Stimulated activated naive CD4-positive, alpha-beta T cell treated with Interleukin-2 at 50 U/mL for 16 hours (primary cell): ENCODE measurements at regions not wholly inside any gene's neighbourhood (a gene's known extent, or its start where the extent isn't known, plus 50 kb on each side); places are given as distances from the start of the nearest gene placed in this dataset.

Source experiments
- DNase-seq: peaks from one replicate; lab custom pipeline; 2025; lab: John Stamatoyannopoulos, UW

GRCh38 chr13:22662771-22663170 lies 518.0 kb upstream of the SGCG start:
- DNase-seq, result no peak

- DNase-seq, result no peak
Observed at GRCh38 chr13:22665506-22665905, 515.3 kb upstream of the SGCG start.

- no peak for DNase-seq
Observed at GRCh38 chr13:22690756-22691155, 490.0 kb upstream of the SGCG start.

GRCh38 chr13:22693691-22694090 lies 487.1 kb upstream of the SGCG start:
- no peak for DNase-seq

GRCh38 chr13:22696433-22696832 lies 484.3 kb upstream of the SGCG start:
- DNase-seq, result no peak

- no peak for DNase-seq
Observed at GRCh38 chr13:22698467-22698866, 482.3 kb upstream of the SGCG start.

- no peak for DNase-seq
Observed at GRCh38 chr13:22700246-22700887, 480.4 kb upstream of the SGCG start.

- DNase-seq, result no peak
Observed at GRCh38 chr13:22703601-22704209, 477.1 kb upstream of the SGCG start.

- DNase-seq, result no peak
Observed at GRCh38 chr13:22707946-22708345, 472.8 kb upstream of the SGCG start.

GRCh38 chr13:22717036-22717435 lies 463.7 kb upstream of the SGCG start:
- no peak for DNase-seq

GRCh38 chr13:22726726-22727125 lies 454.1 kb upstream of the SGCG start:
- no peak for DNase-seq

- DNase-seq, result no peak
Observed at GRCh38 chr13:22735011-22735995, 445.5 kb upstream of the SGCG start.

GRCh38 chr13:22736084-22736767 lies 444.6 kb upstream of the SGCG start:
- DNase-seq, result no peak

- DNase-seq, result no peak
Observed at GRCh38 chr13:22736768-22737092, 444.0 kb upstream of the SGCG start.

- DNase-seq, result no peak
Observed at GRCh38 chr13:22738357-22738756, 442.4 kb upstream of the SGCG start.

GRCh38 chr13:22740264-22740663 lies 440.5 kb upstream of the SGCG start:
- DNase-seq, result no peak

GRCh38 chr13:22744688-22745452 lies 435.9 kb upstream of the SGCG start:
- DNase-seq, result no peak

- no peak for DNase-seq
Observed at GRCh38 chr13:22748866-22749577, 431.8 kb upstream of the SGCG start.

- DNase-seq, result no peak
Observed at GRCh38 chr13:22749626-22750025, 431.2 kb upstream of the SGCG start.

- no peak for DNase-seq
Observed at GRCh38 chr13:22757530-22758120, 423.2 kb upstream of the SGCG start.

- no peak for DNase-seq
Observed at GRCh38 chr13:22758245-22758644, 422.5 kb upstream of the SGCG start.
